ENCODE measurements at regions not wholly inside any gene's neighbourhood (a gene's known extent, or its start where the extent isn't known, plus 50 kb on each side); places are given as distances from the start of the nearest gene placed in this dataset.
"Not testable (repeated sequence)": the region's sequence is repeated elsewhere in the genome, so short reads cannot be mapped to it uniquely, and the experiment has no call there.

DNA sequence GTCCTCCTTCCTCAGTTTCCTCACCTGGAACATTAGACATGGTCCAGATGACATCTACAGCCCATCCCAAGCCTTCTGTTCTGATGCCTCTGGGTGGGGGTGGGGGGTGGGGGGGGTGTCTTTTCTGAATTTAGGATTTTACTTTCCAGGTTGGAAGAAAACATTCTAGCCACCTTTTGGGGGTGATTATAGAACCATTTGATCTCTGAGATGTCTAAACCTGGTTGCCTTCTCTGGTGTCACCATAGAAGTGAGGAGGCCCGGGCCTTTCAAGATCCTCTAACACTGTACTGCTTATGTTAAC, 411.0 kb upstream of the ZMIZ1 start:
- WGBS, 2 donors = 82 to 83% methylated on average over 1 of the region's 1 CpG
- no peak overlapping the region for H3K4me3 ChIP-seq (ENCODE audit: low read depth in 1 of 2, low read length in 2 of 2)
- no peaks in the 10 kb centered on the region for H3K9me3 ChIP-seq (ENCODE audit: control insufficient read depth in 2 of 2, insufficient read depth in 1 of 2, low read depth in 1 of 2, low read length in 1 of 2)
- no peak overlapping the region for H3K27ac ChIP-seq (ENCODE audit: low read depth in 2 of 2, low read length in 1 of 2)
- no peaks in the 10 kb centered on the region for H3K27me3 ChIP-seq (ENCODE audit: control insufficient read depth in 1 of 2, insufficient read depth in 2 of 2, low read length in 2 of 2)
- H3K4me1 ChIP-seq (ENCODE audit: control insufficient read depth in 2 of 2, insufficient read depth in 2 of 2, low read length in 1 of 2) = no peaks in the 10 kb centered on the region
- no peaks in the 10 kb centered on the region for H3K36me3 ChIP-seq (ENCODE audit: control insufficient read depth in 2 of 2, insufficient read depth in 2 of 2, low read length in 1 of 2)

DNA sequence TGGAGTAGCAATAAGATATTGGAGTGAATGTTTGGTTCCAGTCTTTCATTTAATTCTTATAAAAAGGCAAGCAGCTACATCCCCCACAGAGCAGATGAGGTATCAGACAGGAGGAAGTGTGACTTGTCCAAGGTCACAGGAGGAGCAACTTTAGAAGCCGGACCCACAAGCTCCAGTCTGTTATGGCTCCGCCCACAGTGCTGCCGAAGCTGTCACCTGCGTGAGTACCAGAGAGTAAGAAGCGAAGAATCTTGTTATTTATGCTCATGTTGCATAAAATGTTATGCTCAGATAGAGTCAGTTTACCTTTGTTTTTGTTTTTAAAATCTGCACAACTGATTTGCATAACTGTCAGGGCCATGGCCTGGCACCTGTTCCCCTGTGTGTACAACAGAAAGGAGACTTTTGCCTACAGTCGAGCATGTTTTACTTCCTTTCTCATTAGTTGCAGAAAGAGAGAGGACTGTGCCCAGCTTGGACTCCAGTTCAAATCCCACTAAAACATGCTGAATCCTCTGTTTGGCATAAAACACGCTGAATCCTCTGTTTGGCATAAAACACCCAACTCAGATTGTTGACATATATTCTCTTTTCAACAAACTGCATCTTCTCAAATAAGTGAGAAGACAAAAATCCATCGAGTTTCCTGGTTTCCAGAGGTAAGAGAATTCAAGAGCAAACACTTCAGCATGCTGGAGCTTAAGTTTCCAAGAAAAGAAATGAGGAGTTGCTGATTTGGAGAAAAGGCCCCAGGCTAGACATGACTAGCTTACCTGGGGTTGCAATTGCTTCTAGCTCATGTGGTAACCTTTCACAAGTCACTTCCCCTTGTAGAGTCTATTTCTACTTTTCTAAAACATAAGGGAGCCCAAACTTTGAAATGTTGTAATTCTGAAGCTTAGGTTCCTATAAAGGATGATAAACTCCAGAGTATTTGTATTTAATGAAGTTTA, 409.8 kb upstream of the ZMIZ1 start:
- 75 to 77% methylated on average over 8 of the region's 8 CpGs for WGBS, 2 donors
- Histone ChIP-seq H3K36me3 (ENCODE audit: control insufficient read depth in 2 of 2, insufficient read depth in 2 of 2, low read length in 1 of 2) (no peaks in the 10 kb centered on the region), H3K27ac (ENCODE audit: low read depth in 2 of 2, low read length in 1 of 2) (no peak overlapping the region)

DNA sequence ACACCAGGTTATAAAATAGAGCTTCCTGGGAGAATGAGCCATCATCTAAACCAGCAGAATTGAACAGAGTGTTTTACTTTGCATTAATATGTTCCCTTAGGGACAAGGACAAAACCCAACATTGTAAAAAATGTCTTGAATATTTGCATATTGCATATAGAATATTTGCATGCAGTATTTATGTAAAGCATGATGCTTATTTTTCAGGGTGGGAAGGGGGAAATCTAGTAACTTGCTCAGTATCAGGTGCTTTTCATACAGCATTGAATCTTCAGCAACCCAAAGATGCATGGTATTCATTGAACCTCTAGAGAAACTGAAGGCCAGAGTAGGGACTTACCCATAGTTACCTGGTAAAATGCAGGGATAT, 409.2 kb upstream of the ZMIZ1 start:
- Histone ChIP-seq H3K4me1 (ENCODE audit: control insufficient read depth in 2 of 2, insufficient read depth in 2 of 2, low read length in 1 of 2) (no peaks in the 10 kb centered on the region), H3K9me3 (ENCODE audit: control insufficient read depth in 2 of 2, insufficient read depth in 1 of 2, low read depth in 1 of 2, low read length in 1 of 2) (peaks cover 0 to 4% of the 10 kb centered on the region in 2 donors), H3K27me3 (ENCODE audit: control insufficient read depth in 1 of 2, insufficient read depth in 2 of 2, low read length in 2 of 2) (no peaks in the 10 kb centered on the region), H3K36me3 (ENCODE audit: control insufficient read depth in 2 of 2, insufficient read depth in 2 of 2, low read length in 1 of 2) (no peaks in the 10 kb centered on the region), H3K4me3 (ENCODE audit: low read depth in 1 of 2, low read length in 2 of 2) (no peak overlapping the region), H3K27ac (ENCODE audit: low read depth in 2 of 2, low read length in 1 of 2) (no peak overlapping the region)

More for the DNA sequence above, 409.8 kb upstream of the ZMIZ1 start:
- no peaks in the 10 kb centered on the region for H3K27me3 ChIP-seq (ENCODE audit: control insufficient read depth in 1 of 2, insufficient read depth in 2 of 2, low read length in 2 of 2)
- H3K9me3 ChIP-seq (ENCODE audit: control insufficient read depth in 2 of 2, insufficient read depth in 1 of 2, low read depth in 1 of 2, low read length in 1 of 2) = peaks cover 0 to 3% of the 10 kb centered on the region in 2 donors
- H3K4me1 ChIP-seq (ENCODE audit: control insufficient read depth in 2 of 2, insufficient read depth in 2 of 2, low read length in 1 of 2) = no peaks in the 10 kb centered on the region
- H3K4me3 ChIP-seq (ENCODE audit: low read depth in 1 of 2, low read length in 2 of 2) = no peak overlapping the region

- Histone ChIP-seq H3K9me3 (ENCODE audit: control insufficient read depth in 2 of 2, insufficient read depth in 1 of 2, low read depth in 1 of 2, low read length in 1 of 2) (peaks cover 0 to 4% of the 10 kb centered on the region in 2 donors), H3K4me1 (ENCODE audit: control insufficient read depth in 2 of 2, insufficient read depth in 2 of 2, low read length in 1 of 2) (no peaks in the 10 kb centered on the region), H3K36me3 (ENCODE audit: control insufficient read depth in 2 of 2, insufficient read depth in 2 of 2, low read length in 1 of 2) (no peaks in the 10 kb centered on the region), H3K4me3 (ENCODE audit: low read depth in 1 of 2, low read length in 2 of 2) (no peak overlapping the region), H3K27me3 (ENCODE audit: control insufficient read depth in 1 of 2, insufficient read depth in 2 of 2, low read length in 2 of 2) (no peaks in the 10 kb centered on the region), H3K27ac (ENCODE audit: low read depth in 2 of 2, low read length in 1 of 2) (peak overlapping the region in 1 of 2 donors; percentile 29)
- WGBS, 2 donors = 75 to 78% methylated on average over 7 of the region's 7 CpGs
These were observed 408.2 kb upstream of the ZMIZ1 start for GRCh38 chr10:78660446-78661106.

- no peaks in the 10 kb centered on the region for H3K4me1 ChIP-seq (ENCODE audit: control insufficient read depth in 2 of 2, insufficient read depth in 2 of 2, low read length in 1 of 2)
- H3K27ac ChIP-seq (ENCODE audit: low read depth in 2 of 2, low read length in 1 of 2) = no peak overlapping the region
- peaks cover 0 to 4% of the 10 kb centered on the region in 2 donors for H3K9me3 ChIP-seq (ENCODE audit: control insufficient read depth in 2 of 2, insufficient read depth in 1 of 2, low read depth in 1 of 2, low read length in 1 of 2)
- no peaks in the 10 kb centered on the region for H3K36me3 ChIP-seq (ENCODE audit: control insufficient read depth in 2 of 2, insufficient read depth in 2 of 2, low read length in 1 of 2)
- 90 to 93% methylated on average over 4 of the region's 4 CpGs for WGBS, 2 donors
- no peak overlapping the region for H3K4me3 ChIP-seq (ENCODE audit: low read depth in 1 of 2, low read length in 2 of 2)
- H3K27me3 ChIP-seq (ENCODE audit: control insufficient read depth in 1 of 2, insufficient read depth in 2 of 2, low read length in 2 of 2) = no peaks in the 10 kb centered on the region
These were observed 405.0 kb upstream of the ZMIZ1 start for GRCh38 chr10:78663721-78664120.

- no peak overlapping the region for H3K27ac ChIP-seq (ENCODE audit: low read depth in 2 of 2, low read length in 1 of 2)
These were observed 403.7 kb upstream of the ZMIZ1 start for GRCh38 chr10:78664929-78665553.

DNA sequence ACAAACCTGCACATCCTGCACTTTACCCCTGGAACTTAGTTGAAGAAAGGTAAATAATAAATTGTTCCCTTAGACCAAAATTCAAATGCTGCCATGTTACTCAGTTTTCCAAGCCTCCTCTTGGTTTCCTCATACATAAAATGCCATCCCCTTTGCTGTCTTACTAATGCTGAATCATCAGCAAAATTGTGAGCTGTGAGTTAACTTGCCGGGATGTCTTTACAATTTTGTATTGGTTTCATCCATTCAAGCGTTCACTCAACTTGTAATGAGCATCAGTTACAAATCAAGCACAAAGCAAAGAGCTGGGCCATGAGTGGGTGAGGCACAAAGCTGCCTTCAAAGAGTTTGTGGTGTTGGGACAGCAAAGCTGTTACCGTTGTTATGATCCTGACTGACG, 395.8 kb upstream of the ZMIZ1 start:
- no peak overlapping the region for H3K27ac ChIP-seq (ENCODE audit: low read depth in 2 of 2, low read length in 1 of 2)
- H3K4me1 ChIP-seq (ENCODE audit: control insufficient read depth in 2 of 2, insufficient read depth in 2 of 2, low read length in 1 of 2) = no peaks in the 10 kb centered on the region
- H3K9me3 ChIP-seq (ENCODE audit: control insufficient read depth in 2 of 2, insufficient read depth in 1 of 2, low read depth in 1 of 2, low read length in 1 of 2) = no peaks in the 10 kb centered on the region
- H3K4me3 ChIP-seq (ENCODE audit: low read depth in 1 of 2, low read length in 2 of 2) = no peak overlapping the region
- no peaks in the 10 kb centered on the region for H3K36me3 ChIP-seq (ENCODE audit: control insufficient read depth in 2 of 2, insufficient read depth in 2 of 2, low read length in 1 of 2)
- H3K27me3 ChIP-seq (ENCODE audit: control insufficient read depth in 1 of 2, insufficient read depth in 2 of 2, low read length in 2 of 2) = no peaks in the 10 kb centered on the region
- WGBS, 2 donors = 69 to 74% methylated on average over 4 of the region's 4 CpGs

More at GRCh38 chr10:78664929-78665553, 403.7 kb upstream of the ZMIZ1 start:
- Histone ChIP-seq H3K4me3 (ENCODE audit: low read depth in 1 of 2, low read length in 2 of 2) (no peak overlapping the region), H3K9me3 (ENCODE audit: control insufficient read depth in 2 of 2, insufficient read depth in 1 of 2, low read depth in 1 of 2, low read length in 1 of 2) (peaks cover 0 to 4% of the 10 kb centered on the region in 2 donors), H3K4me1 (ENCODE audit: control insufficient read depth in 2 of 2, insufficient read depth in 2 of 2, low read length in 1 of 2) (no peaks in the 10 kb centered on the region), H3K36me3 (ENCODE audit: control insufficient read depth in 2 of 2, insufficient read depth in 2 of 2, low read length in 1 of 2) (no peaks in the 10 kb centered on the region), H3K27me3 (ENCODE audit: control insufficient read depth in 1 of 2, insufficient read depth in 2 of 2, low read length in 2 of 2) (no peaks in the 10 kb centered on the region)
- WGBS, 2 donors = 55 to 65% methylated on average over 4 of the region's 4 CpGs

GRCh38 chr10:78681141-78681540, 387.6 kb upstream of the ZMIZ1 start:
- H3K4me3 ChIP-seq (ENCODE audit: low read depth in 1 of 2, low read length in 2 of 2) = not testable (repeated sequence)

DNA sequence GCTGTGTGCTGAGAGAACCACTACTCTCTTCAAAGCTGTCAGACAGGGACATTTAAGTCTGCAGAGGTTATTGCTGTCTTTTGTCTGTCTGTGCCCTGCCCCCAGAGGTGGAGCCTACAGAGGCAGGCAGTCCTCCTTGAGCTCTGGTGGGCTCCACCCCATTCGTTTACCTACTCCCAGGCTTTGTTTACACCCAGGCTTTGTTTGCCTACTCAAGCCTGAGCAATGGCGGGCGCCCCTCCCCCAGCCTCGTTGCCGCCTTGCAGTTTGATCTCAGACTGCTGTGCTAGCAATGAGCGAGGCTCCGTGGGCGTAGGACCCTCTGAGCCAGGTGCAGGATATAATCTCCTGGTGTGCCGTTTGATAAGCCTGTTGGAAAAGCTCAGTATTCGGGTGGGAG, 386.8 kb upstream of the ZMIZ1 start:
- not testable (repeated sequence) for H3K27ac ChIP-seq (ENCODE audit: low read depth in 2 of 2, low read length in 1 of 2); H3K36me3 ChIP-seq (ENCODE audit: control insufficient read depth in 2 of 2, insufficient read depth in 2 of 2, low read length in 1 of 2); H3K27me3 ChIP-seq (ENCODE audit: control insufficient read depth in 1 of 2, insufficient read depth in 2 of 2, low read length in 2 of 2); H3K4me3 ChIP-seq (ENCODE audit: low read depth in 1 of 2, low read length in 2 of 2); H3K9me3 ChIP-seq (ENCODE audit: control insufficient read depth in 2 of 2, insufficient read depth in 1 of 2, low read depth in 1 of 2, low read length in 1 of 2); H3K4me1 ChIP-seq (ENCODE audit: control insufficient read depth in 2 of 2, insufficient read depth in 2 of 2, low read length in 1 of 2)
- 83 to 90% methylated on average over 10 of the region's 10 CpGs for WGBS, 2 donors

More at GRCh38 chr10:78681141-78681540, 387.6 kb upstream of the ZMIZ1 start:
- H3K27ac ChIP-seq (ENCODE audit: low read depth in 2 of 2, low read length in 1 of 2); H3K27me3 ChIP-seq (ENCODE audit: control insufficient read depth in 1 of 2, insufficient read depth in 2 of 2, low read length in 2 of 2); H3K4me1 ChIP-seq (ENCODE audit: control insufficient read depth in 2 of 2, insufficient read depth in 2 of 2, low read length in 1 of 2); H3K9me3 ChIP-seq (ENCODE audit: control insufficient read depth in 2 of 2, insufficient read depth in 1 of 2, low read depth in 1 of 2, low read length in 1 of 2); H3K36me3 ChIP-seq (ENCODE audit: control insufficient read depth in 2 of 2, insufficient read depth in 2 of 2, low read length in 1 of 2): not testable (repeated sequence)
- 91% methylated on average over 7 of the region's 7 CpGs for WGBS, 2 donors

Data from esophagus (tissue), 2 donors.